GM12872 (cell line): ENCODE measurements at regions not wholly inside any gene's neighbourhood (a gene's known extent, or its start where the extent isn't known, plus 50 kb on each side); places are given as distances from the start of the nearest gene placed in this dataset.

Experiments
- CTCF ChIP-seq: IDR thresholded peaks from 3 replicates; pipeline ENCODE4 v1.5.1; 2011; ENCODE audit warnings: low read depth, mild to moderate bottlenecking, low read length, moderate library complexity; ENCODE audit not compliant: insufficient read depth

- no peak for TF ChIP-seq CTCF
Measured at GRCh38 chr7:131032786-131033185, 294.9 kb upstream of the MKLN1 start.

GRCh38 chr7:131034166-131034881 lies 293.4 kb upstream of the MKLN1 start:
- no peak for TF ChIP-seq CTCF

GRCh38 chr7:131035088-131035770 lies 292.4 kb upstream of the MKLN1 start:
- TF ChIP-seq CTCF = no peak

GRCh38 chr7:131038153-131038552 lies 289.5 kb upstream of the MKLN1 start:
- TF ChIP-seq CTCF = no peak

GRCh38 chr7:131039355-131039762 lies 288.3 kb upstream of the MKLN1 start:
- TF ChIP-seq CTCF = no peak

- no peak for TF ChIP-seq CTCF
Measured at GRCh38 chr7:131039836-131040235, 287.8 kb upstream of the MKLN1 start.

GRCh38 chr7:131040467-131040932 lies 287.2 kb upstream of the MKLN1 start:
- TF ChIP-seq CTCF = peak; percentile 90
